ENCODE measurements at regions not wholly inside any gene's neighbourhood (a gene's known extent, or its start where the extent isn't known, plus 50 kb on each side); places are given as distances from the start of the nearest gene placed in this dataset.

DNA sequence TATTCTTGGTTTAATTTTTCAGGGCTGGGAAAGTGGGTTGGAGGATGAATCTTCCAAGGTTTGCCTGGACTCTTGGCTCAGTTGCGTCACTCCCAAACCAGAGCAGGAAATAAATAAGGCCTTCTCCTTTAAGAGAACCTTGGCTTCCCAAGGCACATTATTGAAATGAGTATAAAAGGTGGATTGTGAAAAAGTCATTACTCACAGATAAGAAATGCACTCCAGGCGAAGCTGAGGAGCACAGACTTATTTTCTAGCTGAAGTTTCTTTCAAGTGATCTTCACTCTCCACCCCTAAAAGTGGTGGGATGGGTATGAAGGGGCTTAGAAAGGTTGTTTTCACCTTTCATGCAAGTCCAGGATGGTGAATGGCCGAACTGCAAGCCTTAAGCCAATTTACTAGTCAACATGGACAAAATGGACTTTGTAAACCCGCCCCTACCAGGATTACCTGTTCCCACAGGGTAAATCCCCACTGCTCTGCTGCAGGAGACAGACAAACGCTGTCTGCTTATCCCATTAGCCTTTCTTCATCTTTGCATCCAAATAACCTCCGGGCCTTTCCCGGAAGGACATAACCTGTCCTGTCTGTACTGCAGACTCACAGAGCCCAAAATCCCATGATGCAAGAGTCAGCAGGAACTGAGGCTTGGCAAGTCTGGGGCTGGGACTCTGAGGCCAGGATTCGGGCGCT lies 207.6 kb downstream of the BCL11B start:
- no peak overlapping the region for H3K4me3 ChIP-seq (ENCODE audit: low read depth, low read length)
- no peak for DNase-seq (ENCODE audit: low read depth)
- TF ChIP-seq, protein P1, sequence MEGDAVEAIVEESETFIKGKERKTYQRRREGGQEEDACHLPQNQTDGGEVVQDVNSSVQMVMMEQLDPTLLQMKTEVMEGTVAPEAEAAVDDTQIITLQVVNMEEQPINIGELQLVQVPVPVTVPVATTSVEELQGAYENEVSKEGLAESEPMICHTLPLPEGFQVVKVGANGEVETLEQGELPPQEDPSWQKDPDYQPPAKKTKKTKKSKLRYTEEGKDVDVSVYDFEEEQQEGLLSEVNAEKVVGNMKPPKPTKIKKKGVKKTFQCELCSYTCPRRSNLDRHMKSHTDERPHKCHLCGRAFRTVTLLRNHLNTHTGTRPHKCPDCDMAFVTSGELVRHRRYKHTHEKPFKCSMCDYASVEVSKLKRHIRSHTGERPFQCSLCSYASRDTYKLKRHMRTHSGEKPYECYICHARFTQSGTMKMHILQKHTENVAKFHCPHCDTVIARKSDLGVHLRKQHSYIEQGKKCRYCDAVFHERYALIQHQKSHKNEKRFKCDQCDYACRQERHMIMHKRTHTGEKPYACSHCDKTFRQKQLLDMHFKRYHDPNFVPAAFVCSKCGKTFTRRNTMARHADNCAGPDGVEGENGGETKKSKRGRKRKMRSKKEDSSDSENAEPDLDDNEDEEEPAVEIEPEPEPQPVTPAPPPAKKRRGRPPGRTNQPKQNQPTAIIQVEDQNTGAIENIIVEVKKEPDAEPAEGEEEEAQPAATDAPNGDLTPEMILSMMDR (conservative IDR thresholded peaks at IDR 0.05; ENCODE audit: low read depth, low read length) = no peak

DNA sequence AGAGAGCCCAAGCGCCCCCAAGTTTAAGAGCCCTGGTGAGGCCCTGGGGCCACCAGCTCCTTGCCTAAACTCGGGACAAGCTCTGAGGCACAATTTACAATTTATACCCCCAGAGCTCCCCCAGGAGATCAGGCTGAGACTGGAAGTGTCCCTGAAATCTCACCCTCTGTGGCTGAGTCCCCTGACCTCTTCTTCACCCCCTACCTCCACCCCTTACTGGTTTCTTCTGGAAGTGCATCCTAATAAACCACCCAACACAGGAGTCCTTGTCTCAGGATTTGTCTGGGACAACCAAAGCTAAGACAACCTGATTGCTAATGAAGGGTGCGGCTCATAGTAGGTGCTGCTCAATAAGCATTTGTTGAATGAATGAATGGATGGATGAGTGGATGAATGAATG lies 206.4 kb downstream of the BCL11B start:
- no peak overlapping the region for H3K4me3 ChIP-seq (ENCODE audit: low read depth, low read length)
- no peak for DNase-seq (ENCODE audit: low read depth)
- TF ChIP-seq, protein P1 (conservative IDR thresholded peaks at IDR 0.05; ENCODE audit: low read depth, low read length) = no peak

DNA sequence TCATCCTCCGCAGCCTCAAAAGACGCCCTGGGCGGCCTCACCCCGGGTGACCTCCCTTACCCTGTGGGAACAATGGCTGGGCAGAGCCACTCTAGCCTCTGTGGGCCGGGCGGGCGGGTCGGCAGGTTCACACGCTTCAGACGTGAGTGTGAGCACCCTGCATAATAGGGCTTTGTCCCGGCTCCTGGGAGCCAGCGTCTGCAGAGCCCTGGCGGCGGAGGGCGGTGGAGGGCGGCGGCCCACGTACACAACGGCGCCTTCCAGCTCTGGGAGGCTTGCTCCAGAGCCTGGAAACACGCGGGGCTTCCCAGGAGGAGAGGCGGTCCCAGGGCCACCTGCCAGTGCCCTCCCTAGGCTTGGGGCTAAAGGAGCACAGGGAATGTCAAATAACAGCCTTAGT lies 205.6 kb downstream of the BCL11B start:
- TF ChIP-seq, protein P1 (conservative IDR thresholded peaks at IDR 0.05; ENCODE audit: low read depth, low read length) = no peak
- H3K4me3 ChIP-seq (ENCODE audit: low read depth, low read length) = no peak overlapping the region
- no peak for DNase-seq (ENCODE audit: low read depth)

DNA sequence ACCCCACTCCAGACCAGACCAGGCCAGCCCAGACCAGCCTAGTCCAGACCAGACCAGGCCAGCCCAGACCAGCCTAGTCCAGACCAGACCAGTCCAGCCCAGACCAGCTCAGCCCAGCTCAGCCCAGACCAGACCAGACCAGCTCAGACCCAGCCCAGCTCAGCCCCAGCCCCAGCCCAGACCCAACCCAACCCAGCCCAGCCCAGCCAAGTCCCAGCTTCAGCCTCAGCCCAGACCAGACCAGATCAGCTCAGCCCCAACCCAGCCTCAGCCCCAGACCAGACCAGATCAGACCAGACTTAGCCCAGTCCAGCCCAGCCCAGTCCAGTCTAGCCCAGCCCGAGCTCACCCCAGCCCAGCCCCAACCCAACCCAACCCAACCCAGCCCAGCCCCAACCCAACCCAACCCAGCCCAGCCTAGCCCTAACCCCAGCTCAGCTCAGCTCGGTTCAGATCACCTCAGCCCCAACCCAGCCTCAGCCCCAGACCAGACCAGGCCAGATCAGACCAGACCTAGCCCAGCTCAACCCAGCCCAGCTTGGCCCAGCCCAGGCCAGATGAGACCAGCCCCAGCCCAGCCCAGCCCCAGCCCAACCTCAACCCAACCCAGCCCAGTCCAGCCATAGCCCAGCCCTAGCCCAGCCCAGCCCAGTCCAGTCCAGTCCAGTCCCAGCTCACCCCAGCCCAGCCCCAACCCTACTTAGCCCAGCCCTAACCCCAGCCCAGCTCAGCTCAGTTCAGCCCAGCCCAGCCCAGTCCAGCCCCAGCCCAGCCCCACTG lies 204.7 kb downstream of the BCL11B start:
- no peak overlapping the region for H3K4me3 ChIP-seq (ENCODE audit: low read depth, low read length)
- TF ChIP-seq, protein P1 (conservative IDR thresholded peaks at IDR 0.05; ENCODE audit: low read depth, low read length) = no peak
- DNase-seq (ENCODE audit: low read depth) = no peak

DNA sequence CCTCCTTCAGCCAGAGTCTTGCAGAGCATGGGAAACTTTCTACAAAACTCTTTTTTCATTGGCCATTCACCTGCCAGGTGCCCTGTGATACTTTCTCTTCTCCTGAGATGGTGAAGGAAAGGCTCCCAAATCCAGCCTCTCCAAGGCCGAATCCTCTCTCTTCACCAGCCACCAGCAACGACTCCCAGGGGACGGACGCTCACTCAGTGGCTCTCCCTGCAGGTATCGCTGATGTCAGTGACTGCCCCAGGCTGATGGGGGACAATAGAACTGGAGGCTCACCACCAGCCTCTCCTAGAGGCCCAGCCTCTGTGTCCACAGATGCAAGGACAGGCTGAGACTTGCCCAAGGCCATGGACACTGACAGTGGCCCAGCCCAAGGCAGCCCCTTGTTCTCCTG lies 204.1 kb downstream of the BCL11B start:
- TF ChIP-seq, protein P1 (conservative IDR thresholded peaks at IDR 0.05; ENCODE audit: low read depth, low read length) = no peak
- no peak for DNase-seq (ENCODE audit: low read depth)
- no peak overlapping the region for H3K4me3 ChIP-seq (ENCODE audit: low read depth, low read length)

DNA sequence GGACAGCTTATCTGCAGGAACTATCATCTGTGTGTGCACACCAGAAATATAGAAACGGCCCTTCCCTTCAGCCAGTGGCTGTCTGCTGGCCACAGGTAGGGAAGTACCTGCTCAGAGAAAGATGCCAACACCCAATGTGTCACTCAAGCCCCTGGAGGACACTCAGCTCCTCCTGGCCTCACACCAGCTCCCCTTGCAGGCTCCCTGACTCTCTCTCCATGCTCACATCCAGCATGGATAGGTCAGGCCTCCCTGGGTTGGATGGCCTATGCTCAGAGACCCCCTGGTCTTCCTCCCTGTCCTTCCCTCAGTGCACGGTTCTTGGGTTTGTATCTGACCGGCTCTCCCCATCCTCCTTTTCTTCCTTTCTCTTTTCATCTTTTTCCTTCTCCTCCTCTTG lies 202.1 kb downstream of the BCL11B start:
- no peak for DNase-seq (ENCODE audit: low read depth)
- TF ChIP-seq, protein P1 (conservative IDR thresholded peaks at IDR 0.05; ENCODE audit: low read depth, low read length) = no peak
- no peak overlapping the region for H3K4me3 ChIP-seq (ENCODE audit: low read depth, low read length)

Data from choroid plexus epithelial cell (primary cell).